ENCODE measurements at regions not wholly inside any gene's neighbourhood (a gene's known extent, or its start where the extent isn't known, plus 50 kb on each side); places are given as distances from the start of the nearest gene placed in this dataset.

- TF ChIP-seq POLR2A (IDR thresholded peaks at IDR 0.05; ENCODE audit: low read length) = no peak
- no peak for TF ChIP-seq GATA1 (IDR thresholded peaks at IDR 0.05; ENCODE audit: low read depth, low read length)
These were observed 164.1 kb upstream of the CTSO start for GRCh38 chr4:156117743-156118142.
